ENCODE measurements at regions not wholly inside any gene's neighbourhood (a gene's known extent, or its start where the extent isn't known, plus 50 kb on each side); places are given as distances from the start of the nearest gene placed in this dataset.

DNA sequence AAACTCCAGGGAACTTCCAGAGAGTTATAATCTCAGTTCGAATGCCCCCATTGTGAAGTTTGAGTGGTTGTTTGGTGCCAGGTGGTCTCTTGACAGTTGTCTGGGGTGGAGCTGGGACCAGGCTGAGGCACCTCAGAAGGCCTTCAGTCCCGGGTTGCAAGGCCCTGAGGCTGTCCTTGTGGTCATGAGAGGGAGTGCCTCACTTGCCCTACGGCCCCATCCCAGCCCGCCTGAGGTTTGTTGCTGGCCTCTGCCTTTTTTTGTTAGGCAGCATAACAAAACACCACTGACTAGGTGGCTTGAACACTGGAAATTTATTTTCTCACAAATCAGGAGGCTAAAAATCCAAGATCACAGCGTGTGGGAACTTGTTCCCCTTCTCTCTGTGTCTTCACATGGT lies 73.0 kb upstream of the PAPPA start:
- Histone ChIP-seq H3K9ac (ENCODE audit: low read length) (no peak overlapping the region), H4K20me1 (ENCODE audit: low read depth, low read length) (no peaks in the 10 kb centered on the region), H3K27ac (ENCODE audit: low read depth, low read length) (no peak overlapping the region), H3K79me2 (ENCODE audit: insufficient read depth, low read length) (no peaks in the 10 kb centered on the region), H3K9me2 (replicated peaks; ENCODE audit: insufficient read depth, low read length) (no peaks in the 10 kb centered on the region), H3K36me3 (ENCODE audit: low read length) (no peaks in the 10 kb centered on the region), H3K4me3 (ENCODE audit: insufficient read depth, low read length, poor library complexity, severe bottlenecking) (no peak overlapping the region), H3K27me3 (ENCODE audit: low read length) (no peaks in the 10 kb centered on the region), H3F3A (ENCODE audit: insufficient read depth) (no peaks in the 10 kb centered on the region), H3K9me3 (ENCODE audit: insufficient read depth, low read length) (no peaks in the 10 kb centered on the region), H2AFZ (ENCODE audit: low read depth, low read length, severe bottlenecking) (no peak overlapping the region), H3K4me2 (ENCODE audit: low read depth, low read length, poor library complexity, severe bottlenecking) (no peak overlapping the region)
- TF ChIP-seq EZH2phosphoT487 (conservative IDR thresholded peaks at IDR 0.05; ENCODE audit: low read length) = no peak
- TF ChIP-seq, protein P1, sequence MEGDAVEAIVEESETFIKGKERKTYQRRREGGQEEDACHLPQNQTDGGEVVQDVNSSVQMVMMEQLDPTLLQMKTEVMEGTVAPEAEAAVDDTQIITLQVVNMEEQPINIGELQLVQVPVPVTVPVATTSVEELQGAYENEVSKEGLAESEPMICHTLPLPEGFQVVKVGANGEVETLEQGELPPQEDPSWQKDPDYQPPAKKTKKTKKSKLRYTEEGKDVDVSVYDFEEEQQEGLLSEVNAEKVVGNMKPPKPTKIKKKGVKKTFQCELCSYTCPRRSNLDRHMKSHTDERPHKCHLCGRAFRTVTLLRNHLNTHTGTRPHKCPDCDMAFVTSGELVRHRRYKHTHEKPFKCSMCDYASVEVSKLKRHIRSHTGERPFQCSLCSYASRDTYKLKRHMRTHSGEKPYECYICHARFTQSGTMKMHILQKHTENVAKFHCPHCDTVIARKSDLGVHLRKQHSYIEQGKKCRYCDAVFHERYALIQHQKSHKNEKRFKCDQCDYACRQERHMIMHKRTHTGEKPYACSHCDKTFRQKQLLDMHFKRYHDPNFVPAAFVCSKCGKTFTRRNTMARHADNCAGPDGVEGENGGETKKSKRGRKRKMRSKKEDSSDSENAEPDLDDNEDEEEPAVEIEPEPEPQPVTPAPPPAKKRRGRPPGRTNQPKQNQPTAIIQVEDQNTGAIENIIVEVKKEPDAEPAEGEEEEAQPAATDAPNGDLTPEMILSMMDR (IDR thresholded peaks at IDR 0.05; ENCODE audit: insufficient read depth, low read length, poor library complexity, severe bottlenecking) = no peak

GRCh38 chr9:116081435-116082115 lies 72.0 kb upstream of the PAPPA start:
- TF ChIP-seq, protein P1 (IDR thresholded peaks at IDR 0.05; ENCODE audit: insufficient read depth, low read length, poor library complexity, severe bottlenecking) = no peak
- TF ChIP-seq EZH2phosphoT487 (conservative IDR thresholded peaks at IDR 0.05; ENCODE audit: low read length) = no peak

GRCh38 chr9:116083837-116084236 lies 69.8 kb upstream of the PAPPA start:
- H3K4me2 ChIP-seq (ENCODE audit: low read depth, low read length, poor library complexity, severe bottlenecking) = no peak overlapping the region
- H2AFZ ChIP-seq (ENCODE audit: low read depth, low read length, severe bottlenecking) = no peak overlapping the region
- no peaks in the 10 kb centered on the region for H3K27me3 ChIP-seq (ENCODE audit: low read length)
- no peaks in the 10 kb centered on the region for H3K9me3 ChIP-seq (ENCODE audit: insufficient read depth, low read length)
- H4K20me1 ChIP-seq (ENCODE audit: low read depth, low read length) = no peaks in the 10 kb centered on the region
- H3K9ac ChIP-seq (ENCODE audit: low read length) = no peak overlapping the region
- no peaks in the 10 kb centered on the region for H3K79me2 ChIP-seq (ENCODE audit: insufficient read depth, low read length)
- no peak overlapping the region for H3K27ac ChIP-seq (ENCODE audit: low read depth, low read length)
- H3F3A ChIP-seq (ENCODE audit: insufficient read depth) = no peaks in the 10 kb centered on the region
- no peak for TF ChIP-seq EZH2phosphoT487 (conservative IDR thresholded peaks at IDR 0.05; ENCODE audit: low read length)
- TF ChIP-seq, protein P1 (IDR thresholded peaks at IDR 0.05; ENCODE audit: insufficient read depth, low read length, poor library complexity, severe bottlenecking) = no peak
- H3K9me2 ChIP-seq (replicated peaks; ENCODE audit: insufficient read depth, low read length) = no peaks in the 10 kb centered on the region
- no peaks in the 10 kb centered on the region for H3K36me3 ChIP-seq (ENCODE audit: low read length)
- H3K4me3 ChIP-seq (ENCODE audit: insufficient read depth, low read length, poor library complexity, severe bottlenecking) = no peak overlapping the region

More at GRCh38 chr9:116081435-116082115, 72.0 kb upstream of the PAPPA start:
- H3K36me3 ChIP-seq (ENCODE audit: low read length) = no peaks in the 10 kb centered on the region
- H4K20me1 ChIP-seq (ENCODE audit: low read depth, low read length) = no peaks in the 10 kb centered on the region
- H3K9ac ChIP-seq (ENCODE audit: low read length) = no peak overlapping the region
- no peaks in the 10 kb centered on the region for H3K9me3 ChIP-seq (ENCODE audit: insufficient read depth, low read length)
- H3K4me2 ChIP-seq (ENCODE audit: low read depth, low read length, poor library complexity, severe bottlenecking) = no peak overlapping the region
- H3F3A ChIP-seq (ENCODE audit: insufficient read depth) = no peaks in the 10 kb centered on the region
- no peak overlapping the region for H3K27ac ChIP-seq (ENCODE audit: low read depth, low read length)
- H3K9me2 ChIP-seq (replicated peaks; ENCODE audit: insufficient read depth, low read length) = no peaks in the 10 kb centered on the region
- H2AFZ ChIP-seq (ENCODE audit: low read depth, low read length, severe bottlenecking) = no peak overlapping the region
- no peaks in the 10 kb centered on the region for H3K79me2 ChIP-seq (ENCODE audit: insufficient read depth, low read length)
- H3K27me3 ChIP-seq (ENCODE audit: low read length) = no peaks in the 10 kb centered on the region
- H3K4me3 ChIP-seq (ENCODE audit: insufficient read depth, low read length, poor library complexity, severe bottlenecking) = no peak overlapping the region
